HG02759 (cell line): ENCODE measurements at regions not wholly inside any gene's neighbourhood (a gene's known extent, or its start where the extent isn't known, plus 50 kb on each side); places are given as distances from the start of the nearest gene placed in this dataset.

ENCODE experiments used
- ATAC-seq: cut with Tn5 transposase; IDR thresholded peaks from one replicate; pipeline ENCODE4 v1.9.1; 2021; ENCODE audit warnings: mild to moderate bottlenecking, moderate library complexity; ENCODE audit not compliant: unreplicated experiment

- ATAC-seq: no peak
These were observed 210.5 kb downstream of the ANAPC1 start for GRCh38 chr2:111673526-111673925.

DNA sequence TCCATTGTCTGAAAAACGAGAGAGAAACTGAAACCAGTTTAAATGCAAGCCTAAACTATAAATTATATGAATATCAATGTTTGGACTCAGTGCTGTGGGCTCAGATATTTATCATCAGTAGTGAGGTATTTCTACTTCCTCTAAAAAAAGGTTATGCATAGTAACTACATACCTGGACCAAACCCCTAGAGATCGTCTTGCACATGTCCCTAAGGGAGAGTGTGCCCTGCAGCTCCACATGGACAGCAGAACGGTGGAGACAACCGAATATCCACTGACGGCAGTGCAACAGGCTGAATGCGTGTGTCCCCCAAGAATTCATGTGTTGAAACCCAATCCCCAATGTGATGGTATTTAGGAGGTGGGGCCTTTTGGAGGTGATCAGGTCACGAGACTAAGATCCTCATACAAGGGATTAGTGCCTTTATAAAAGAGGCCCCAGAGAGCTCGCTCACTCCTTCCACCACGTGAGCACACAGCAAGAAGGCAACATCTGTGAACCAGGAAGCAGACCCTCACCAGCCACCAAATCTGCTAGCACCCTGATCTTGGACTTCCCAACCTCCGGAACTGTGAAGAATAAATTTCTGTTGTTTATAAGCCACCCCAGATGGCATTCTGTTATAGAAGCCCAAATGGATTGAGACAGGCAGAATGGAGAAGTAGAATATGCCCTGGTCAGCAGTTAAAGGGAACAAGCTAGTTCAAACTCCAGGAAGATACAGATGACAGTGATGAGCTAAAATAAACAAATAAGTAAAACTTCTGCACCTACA lies 208.4 kb downstream of the ANAPC1 start:
- ATAC-seq: no peak

GRCh38 chr2:111676291-111676822 lies 207.6 kb downstream of the ANAPC1 start:
- ATAC-seq: no peak

GRCh38 chr2:111678161-111678560 lies 205.8 kb downstream of the ANAPC1 start:
- no peak for ATAC-seq

DNA sequence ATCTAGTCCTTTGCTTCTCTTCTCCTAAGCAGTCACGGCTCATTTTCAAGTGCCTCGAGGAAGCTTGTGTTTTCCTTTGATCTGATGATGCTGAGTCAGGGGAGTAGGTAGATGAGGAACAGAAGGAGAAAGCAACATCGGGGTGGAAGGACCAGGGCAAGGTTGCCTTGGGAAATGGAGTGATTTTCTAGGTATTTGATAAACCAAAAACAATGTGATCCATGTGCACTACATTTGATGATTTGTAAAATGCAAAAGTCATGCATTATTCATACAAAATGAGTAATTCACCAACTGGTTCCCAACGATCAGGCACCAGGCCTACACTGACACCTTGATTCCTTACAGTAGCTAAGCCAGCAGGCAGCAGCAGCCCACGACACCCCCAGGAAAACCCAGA lies 205.3 kb downstream of the ANAPC1 start:
- no peak for ATAC-seq

GRCh38 chr2:111679202-111679601 lies 204.8 kb downstream of the ANAPC1 start:
- ATAC-seq: no peak

- ATAC-seq: no peak
These were observed 199.4 kb downstream of the ANAPC1 start for GRCh38 chr2:111684611-111685010.

DNA sequence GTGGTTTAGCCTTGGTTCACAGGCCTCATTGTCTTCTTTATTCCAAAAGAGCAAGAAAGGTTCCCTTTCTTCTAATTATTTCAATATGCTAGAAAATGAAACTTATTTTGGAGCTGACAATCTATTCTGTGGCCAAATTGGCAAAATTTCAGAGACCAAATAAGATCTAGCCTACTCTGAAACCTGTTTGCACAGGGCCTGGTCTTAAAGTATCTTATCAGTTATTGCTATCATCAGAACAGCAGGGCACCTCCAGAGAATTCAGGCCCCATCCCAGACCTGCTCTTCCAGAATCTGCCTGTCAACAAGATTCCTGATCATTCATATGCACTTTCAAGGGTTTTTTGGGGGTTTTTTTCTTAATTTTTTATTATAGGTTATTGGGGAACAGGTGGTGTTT lies 198.7 kb downstream of the ANAPC1 start:
- no peak for ATAC-seq

GRCh38 chr2:111686994-111687393 lies 197.0 kb downstream of the ANAPC1 start:
- no peak for ATAC-seq

DNA sequence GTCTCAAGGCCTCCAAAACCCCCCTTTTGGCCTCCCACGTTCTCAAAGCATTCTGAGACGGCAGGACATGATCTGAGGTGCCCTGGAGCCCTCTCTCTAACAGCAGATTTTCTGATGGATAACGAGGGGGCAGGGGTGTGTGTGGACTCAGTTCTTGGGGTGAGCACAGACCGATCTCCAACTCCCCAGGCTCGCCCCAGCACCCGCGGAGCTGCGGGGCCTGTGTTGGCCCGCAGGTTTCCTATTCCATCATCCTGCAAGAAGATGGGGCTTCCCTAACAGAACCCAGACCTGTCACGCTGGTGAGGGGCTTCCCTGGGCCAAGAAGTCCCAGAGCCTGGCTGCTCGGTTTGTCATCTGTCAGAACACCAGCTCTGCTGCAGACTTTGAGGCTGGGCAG lies 196.1 kb downstream of the ANAPC1 start:
- no peak for ATAC-seq

DNA sequence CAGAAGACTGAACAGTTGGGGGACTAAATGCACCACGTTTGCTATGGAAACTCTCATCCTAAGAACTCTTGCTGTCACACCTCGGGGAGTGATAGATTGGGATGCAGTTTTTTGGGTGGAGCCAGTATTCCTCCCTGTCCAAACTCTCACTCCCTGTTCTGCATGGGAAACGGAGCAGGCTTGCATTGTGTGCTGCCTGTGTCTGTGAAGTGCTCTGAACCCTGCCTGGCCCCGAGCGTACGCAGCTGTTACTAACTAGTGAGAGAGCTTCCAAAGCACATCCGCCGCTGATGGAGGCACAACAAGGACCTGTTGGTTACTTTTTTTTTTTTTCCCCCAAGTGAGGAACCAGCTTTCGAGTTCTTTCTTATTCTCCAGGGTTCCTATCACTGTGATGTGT lies 195.5 kb downstream of the ANAPC1 start:
- no peak for ATAC-seq

- ATAC-seq: no peak
These were observed 194.8 kb downstream of the ANAPC1 start for GRCh38 chr2:111689174-111689573.

DNA sequence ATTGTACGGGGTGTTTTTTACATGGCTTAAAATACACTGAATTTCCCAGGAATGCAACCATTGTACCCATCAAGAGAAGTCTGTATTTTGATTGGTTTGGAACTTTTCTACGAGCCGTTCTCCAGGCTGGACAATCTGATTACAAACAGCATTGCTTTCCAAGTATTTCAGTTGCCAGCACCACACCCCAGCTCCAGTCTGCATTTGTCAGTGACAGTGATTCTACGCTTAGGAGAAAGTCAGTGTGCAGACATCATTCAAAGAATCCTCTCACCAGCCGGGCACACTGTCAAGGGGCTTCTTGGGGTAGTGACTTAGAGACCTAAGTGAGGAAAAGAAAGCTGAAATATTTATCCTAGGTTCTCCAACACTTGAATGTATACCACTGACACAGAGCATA lies 194.1 kb downstream of the ANAPC1 start:
- ATAC-seq: no peak

GRCh38 chr2:111691164-111691875 lies 192.7 kb downstream of the ANAPC1 start:
- ATAC-seq: no peak

DNA sequence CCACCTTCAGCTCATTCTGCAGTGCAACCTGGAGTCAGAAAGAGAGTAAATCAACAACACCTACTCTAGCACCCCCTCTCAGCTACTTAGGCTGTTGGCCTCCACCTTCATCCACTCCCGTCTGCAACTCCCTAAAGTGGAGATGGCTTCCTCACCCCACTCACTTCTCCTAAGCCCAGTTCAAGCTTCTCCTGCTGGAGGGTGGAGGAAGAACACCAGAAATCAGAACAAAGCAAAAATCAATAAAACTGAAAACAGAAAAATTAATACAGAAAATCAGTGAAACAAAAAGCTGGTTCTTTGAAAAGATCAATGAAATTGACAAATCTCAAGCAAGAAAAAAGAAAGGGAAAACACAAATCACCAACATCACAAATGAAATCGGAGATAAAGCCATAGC lies 191.7 kb downstream of the ANAPC1 start:
- ATAC-seq: no peak

DNA sequence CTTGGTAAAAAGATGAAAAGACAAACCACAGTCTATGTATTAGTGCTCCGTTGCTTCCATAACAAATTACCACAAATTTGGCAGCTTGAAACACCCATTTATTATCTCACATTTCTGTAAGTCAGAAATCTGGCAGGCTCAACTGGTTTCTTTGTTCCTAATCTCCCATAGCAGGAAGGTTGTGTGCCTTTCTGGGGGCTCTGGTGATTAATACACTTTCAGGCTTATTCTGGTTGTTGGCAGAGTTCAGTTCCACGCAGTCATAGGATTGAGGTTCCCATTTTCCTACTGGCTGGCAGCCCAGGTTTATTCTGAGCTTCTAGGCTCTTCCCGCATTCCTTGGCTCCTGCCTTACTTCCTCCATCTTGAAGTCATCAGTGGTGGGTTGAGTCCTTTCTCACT lies 189.3 kb downstream of the ANAPC1 start:
- ATAC-seq: no peak

GRCh38 chr2:111695441-111696007 lies 188.5 kb downstream of the ANAPC1 start:
- no peak for ATAC-seq

DNA sequence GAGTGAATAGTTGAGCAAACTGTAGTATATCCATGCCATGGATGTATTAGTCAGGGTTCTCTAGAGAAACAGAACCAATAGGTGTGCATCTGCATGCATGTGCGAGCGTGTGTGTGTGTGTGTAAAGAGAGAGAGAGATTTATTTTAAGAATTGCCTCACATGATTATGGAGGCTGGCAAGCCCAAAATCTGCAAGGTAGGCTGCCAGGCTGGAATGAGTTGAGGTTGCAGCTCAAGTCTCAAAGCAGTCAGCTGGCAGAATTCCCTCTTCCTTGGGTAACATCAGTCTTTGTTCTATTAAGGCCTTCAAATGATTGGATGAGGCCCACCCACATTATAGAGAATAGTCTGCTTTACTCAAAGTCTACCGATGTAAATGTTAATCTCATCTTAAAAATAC lies 187.8 kb downstream of the ANAPC1 start:
- ATAC-seq: no peak

- no peak for ATAC-seq
These were observed 186.4 kb downstream of the ANAPC1 start for GRCh38 chr2:111697560-111697959.

GRCh38 chr2:111698089-111698488 lies 185.9 kb downstream of the ANAPC1 start:
- ATAC-seq: no peak

DNA sequence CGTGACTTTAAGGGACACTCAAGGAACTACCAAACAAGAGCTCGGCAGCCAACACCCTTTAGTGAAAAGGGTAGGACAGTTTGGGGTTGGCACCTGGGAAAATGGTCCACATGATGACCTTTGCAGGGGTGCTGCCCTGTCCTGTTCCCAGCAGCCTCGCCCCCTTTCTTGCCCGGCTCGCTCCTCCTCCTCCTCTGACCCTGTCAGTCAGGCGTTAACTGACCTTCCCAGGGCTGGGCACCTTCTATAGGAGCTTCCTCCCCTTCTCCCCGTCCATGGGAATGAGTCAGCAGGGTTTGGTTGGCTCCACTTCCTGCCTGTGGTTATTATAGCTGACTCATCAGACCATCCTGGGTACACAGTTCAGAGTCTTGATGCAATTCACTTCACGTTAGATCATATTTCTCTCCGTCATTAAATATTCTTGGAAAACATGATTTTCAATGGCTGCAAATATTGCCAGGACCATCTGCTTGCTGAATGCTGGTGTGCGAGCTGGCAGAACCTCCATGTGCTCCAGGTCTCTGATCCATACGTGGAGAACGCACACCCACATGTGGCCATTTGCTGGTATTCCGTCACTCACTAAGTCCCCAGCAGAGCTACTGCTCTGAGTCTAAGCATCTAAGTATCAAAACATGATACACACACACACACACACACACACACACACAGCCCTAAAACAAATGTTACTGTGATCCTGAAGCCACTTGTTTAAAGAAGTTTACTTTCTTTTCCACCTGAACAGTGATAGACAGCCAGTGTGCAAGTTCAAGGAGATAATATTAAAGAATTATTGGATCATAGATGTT lies 185.0 kb downstream of the ANAPC1 start:
- no peak for ATAC-seq
